ENCODE measurements at regions not wholly inside any gene's neighbourhood (a gene's known extent, or its start where the extent isn't known, plus 50 kb on each side); places are given as distances from the start of the nearest gene placed in this dataset.

DNA sequence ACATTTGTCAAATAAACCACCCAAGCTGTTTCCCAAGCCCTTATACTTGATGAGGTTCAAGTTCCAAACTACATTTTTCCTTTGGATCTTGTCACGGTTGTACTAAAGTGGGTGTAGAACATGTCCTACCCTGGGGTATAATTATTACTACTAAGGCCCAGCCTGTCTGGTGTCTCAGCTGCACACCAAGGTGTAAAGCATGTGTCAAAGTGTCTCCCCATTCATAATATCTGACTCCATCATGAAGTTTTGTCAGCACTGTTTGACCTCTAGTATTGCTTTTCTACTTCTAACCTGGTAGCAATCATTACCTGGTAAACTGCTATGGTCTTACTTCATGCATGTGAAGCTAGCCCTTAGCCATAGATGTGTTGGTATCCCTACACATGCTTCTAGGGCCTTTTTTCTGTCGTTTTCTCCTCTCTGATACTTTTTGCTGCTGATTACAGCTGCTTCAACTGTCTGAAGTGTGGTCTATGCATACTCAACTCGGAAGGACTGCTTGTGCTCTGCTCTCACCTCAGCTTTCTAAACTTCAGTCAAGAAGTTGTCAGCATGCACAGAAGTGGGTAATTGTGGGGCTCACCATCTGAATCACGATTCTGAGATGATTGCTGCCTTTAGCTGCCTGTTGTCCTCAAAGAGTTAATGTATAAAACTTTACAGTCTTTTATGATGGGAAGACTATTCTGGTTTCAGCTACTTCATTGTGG lies 445.7 kb upstream of the TRIB2 start:
- ATAC-seq (ENCODE audit: low read depth) (no peak), DNase-seq (peak; percentile 23)
- H3K79me2 ChIP-seq (ENCODE audit: control insufficient read depth, insufficient read depth, low read length) = no peaks in the 10 kb centered on the region
- CTCF ChIA-PET = interaction anchor here (0.6 to 1.2 kb wide), 4 partner anchors 11 to 487 kb away, joined by 3 to 5 read pairs (median 3); partner anchors contain the start of gene TRIB2
- peak overlapping the region; percentile 27 for H3K27ac Mint-ChIP-seq
- H3K9ac ChIP-seq (ENCODE audit: low read length) = peak overlapping the region; percentile 61
- H4K20me1 ChIP-seq (ENCODE audit: control insufficient read depth, insufficient read depth, low read length, poor library complexity, severe bottlenecking) = no peaks in the 10 kb centered on the region
- H3K4me3 Mint-ChIP-seq = peak overlapping the region; percentile 67
- H3K27me3 Mint-ChIP-seq = no peaks in the 10 kb centered on the region
- intact Hi-C loops (cut with micrococcal nuclease) = loop anchor here (5.0 to 10.0 kb wide), 2 partner anchors 226 to 446 kb away; partner anchors contain the start of gene TRIB2
- POLR2A ChIA-PET = no interaction called here
- WGBS (ENCODE audit: insufficient coverage) = 75% methylated on average over 1 of the region's 4 CpGs
- peak overlapping the region; percentile 87 for H2AFZ ChIP-seq (ENCODE audit: insufficient read depth, low read depth, low read length, poor library complexity, severe bottlenecking)
- H3K9me3 ChIP-seq (ENCODE audit: control extremely low read depth in 1 of 3, control insufficient read depth in 2 of 3, insufficient read depth in 1 of 3, low read length in 2 of 3) = peaks cover 0 to 1% (median 0%) of the 10 kb centered on the region in 3 donors
- no peaks in the 10 kb centered on the region for H3K27me3 ChIP-seq (replicated peaks in 1 of 4; ENCODE audit: control extremely low read depth in 1 of 4, control insufficient read depth in 3 of 4, insufficient read depth in 4 of 4, low read length in 3 of 4)
- peaks cover 11% of the 10 kb centered on the region in 2 donors for H3K4me1 ChIP-seq (ENCODE audit: control insufficient read depth in 2 of 2, insufficient read depth in 2 of 2, low read length in 2 of 2)
- peaks cover 27% of the 10 kb centered on the region for H3K4me1 Mint-ChIP-seq
- no peaks in the 10 kb centered on the region for H3K36me3 ChIP-seq (replicated peaks in 1 of 2; ENCODE audit: control extremely low read depth in 1 of 2, control insufficient read depth in 1 of 2, extremely low read depth in 1 of 2, insufficient read depth in 2 of 2, low read length in 1 of 2)
- H3K4me3 ChIP-seq (ENCODE audit: control extremely low read depth in 1 of 5, extremely low read depth in 1 of 5, insufficient read depth in 1 of 5, low read depth in 2 of 5, low read length in 4 of 5) = peak overlapping the region in 3 of 5 experiments; percentile 22 to 50 (median 23)
- H3K9me3 Mint-ChIP-seq (ENCODE audit: insufficient read depth) = no peaks in the 10 kb centered on the region
- H3K27ac ChIP-seq (ENCODE audit: low read length in 2 of 2) = peak overlapping the region; percentile 2 to 25
- TF ChIP-seq, protein P1, sequence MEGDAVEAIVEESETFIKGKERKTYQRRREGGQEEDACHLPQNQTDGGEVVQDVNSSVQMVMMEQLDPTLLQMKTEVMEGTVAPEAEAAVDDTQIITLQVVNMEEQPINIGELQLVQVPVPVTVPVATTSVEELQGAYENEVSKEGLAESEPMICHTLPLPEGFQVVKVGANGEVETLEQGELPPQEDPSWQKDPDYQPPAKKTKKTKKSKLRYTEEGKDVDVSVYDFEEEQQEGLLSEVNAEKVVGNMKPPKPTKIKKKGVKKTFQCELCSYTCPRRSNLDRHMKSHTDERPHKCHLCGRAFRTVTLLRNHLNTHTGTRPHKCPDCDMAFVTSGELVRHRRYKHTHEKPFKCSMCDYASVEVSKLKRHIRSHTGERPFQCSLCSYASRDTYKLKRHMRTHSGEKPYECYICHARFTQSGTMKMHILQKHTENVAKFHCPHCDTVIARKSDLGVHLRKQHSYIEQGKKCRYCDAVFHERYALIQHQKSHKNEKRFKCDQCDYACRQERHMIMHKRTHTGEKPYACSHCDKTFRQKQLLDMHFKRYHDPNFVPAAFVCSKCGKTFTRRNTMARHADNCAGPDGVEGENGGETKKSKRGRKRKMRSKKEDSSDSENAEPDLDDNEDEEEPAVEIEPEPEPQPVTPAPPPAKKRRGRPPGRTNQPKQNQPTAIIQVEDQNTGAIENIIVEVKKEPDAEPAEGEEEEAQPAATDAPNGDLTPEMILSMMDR (IDR thresholded peaks at IDR 0.05) = no peak
- TF ChIP-seq EZH2 (IDR thresholded peaks at IDR 0.05; ENCODE audit: borderline replicate concordance, insufficient read depth, low read depth, low read length, poor library complexity, severe bottlenecking) = no peak
- H3K4me2 ChIP-seq (replicated peaks; ENCODE audit: low read depth, low read length, poor library complexity, severe bottlenecking) = peak overlapping the region; percentile 65

DNA sequence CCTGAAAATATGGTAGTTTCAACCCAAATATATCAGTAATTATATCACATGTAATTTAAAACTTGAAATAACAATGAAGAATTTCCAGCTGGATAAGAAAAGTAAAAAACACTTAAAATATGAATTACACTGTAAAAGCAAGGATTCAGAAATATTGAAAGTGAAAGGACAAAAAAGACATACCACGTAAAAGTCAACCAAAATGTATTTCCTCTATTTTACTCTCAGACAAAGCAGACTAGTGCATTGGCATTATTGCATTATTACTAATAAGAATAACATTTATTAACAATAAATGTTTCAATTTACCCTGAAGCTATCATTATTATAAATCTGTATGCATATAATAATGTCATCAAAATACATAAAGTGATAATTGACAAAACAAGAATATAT lies 445.1 kb upstream of the TRIB2 start:
- ATAC-seq (ENCODE audit: low read depth) (peak; percentile 43), DNase-seq (peak; percentile 28)
- peak overlapping the region in 3 of 5 experiments; percentile 22 to 50 (median 23) for H3K4me3 ChIP-seq (ENCODE audit: control extremely low read depth in 1 of 5, extremely low read depth in 1 of 5, insufficient read depth in 1 of 5, low read depth in 2 of 5, low read length in 4 of 5)
- TF ChIP-seq EZH2 (IDR thresholded peaks at IDR 0.05; ENCODE audit: borderline replicate concordance, insufficient read depth, low read depth, low read length, poor library complexity, severe bottlenecking) = no peak
- TF ChIP-seq, protein P1 (IDR thresholded peaks at IDR 0.05) = no peak
- peak overlapping the region; percentile 26 for H3K27ac Mint-ChIP-seq
- no peaks in the 10 kb centered on the region for H3K27me3 ChIP-seq (replicated peaks in 1 of 4; ENCODE audit: control extremely low read depth in 1 of 4, control insufficient read depth in 3 of 4, insufficient read depth in 4 of 4, low read length in 3 of 4)
- peak overlapping the region in 1 of 2 donors; percentile 25 for H3K27ac ChIP-seq (ENCODE audit: low read length in 2 of 2)
- H3K9me3 Mint-ChIP-seq (ENCODE audit: insufficient read depth) = no peaks in the 10 kb centered on the region
- H3K79me2 ChIP-seq (ENCODE audit: control insufficient read depth, insufficient read depth, low read length) = no peaks in the 10 kb centered on the region
- no peaks in the 10 kb centered on the region for H3K27me3 Mint-ChIP-seq
- H3K4me1 Mint-ChIP-seq = peaks cover 27% of the 10 kb centered on the region
- H3K4me2 ChIP-seq (replicated peaks; ENCODE audit: low read depth, low read length, poor library complexity, severe bottlenecking) = peak overlapping the region; percentile 65
- H3K4me1 ChIP-seq (ENCODE audit: control insufficient read depth in 2 of 2, insufficient read depth in 2 of 2, low read length in 2 of 2) = peaks cover 11% of the 10 kb centered on the region in 2 donors
- intact Hi-C loops (cut with micrococcal nuclease) = loop anchor here (5.0 to 10.0 kb wide), 2 partner anchors 227 to 446 kb away; partner anchors contain the start of gene TRIB2
- peak overlapping the region; percentile 87 for H2AFZ ChIP-seq (ENCODE audit: insufficient read depth, low read depth, low read length, poor library complexity, severe bottlenecking)
- ChIA-PET POLR2A (no interaction called here), CTCF (interaction anchor here (0.6 to 1.2 kb wide), 5 partner anchors 10 to 735 kb away, joined by 3 to 5 read pairs (median 3); partner anchors contain the start of gene TRIB2)
- H3K9me3 ChIP-seq (ENCODE audit: control extremely low read depth in 1 of 3, control insufficient read depth in 2 of 3, insufficient read depth in 1 of 3, low read length in 2 of 3) = peaks cover 0 to 1% (median 0%) of the 10 kb centered on the region in 3 donors
- H4K20me1 ChIP-seq (ENCODE audit: control insufficient read depth, insufficient read depth, low read length, poor library complexity, severe bottlenecking) = no peaks in the 10 kb centered on the region
- no CpG with 5 or more reads among the region's 1 CpG for WGBS (ENCODE audit: insufficient coverage)
- peak overlapping the region; percentile 61 for H3K9ac ChIP-seq (ENCODE audit: low read length)
- H3K36me3 ChIP-seq (replicated peaks in 1 of 2; ENCODE audit: control extremely low read depth in 1 of 2, control insufficient read depth in 1 of 2, extremely low read depth in 1 of 2, insufficient read depth in 2 of 2, low read length in 1 of 2) = no peaks in the 10 kb centered on the region
- H3K4me3 Mint-ChIP-seq = peak overlapping the region; percentile 67

Data from B cell (primary cell).